Ishikawa (cell line): ENCODE measurements at regions not wholly inside any gene's neighbourhood (a gene's known extent, or its start where the extent isn't known, plus 50 kb on each side); places are given as distances from the start of the nearest gene placed in this dataset.

ENCODE experiments used
- CEBPB ChIP-seq: IDR thresholded peaks from 2 replicates; pipeline ENCODE4 v1.6.1; 2012
- EGR1 ChIP-seq: IDR thresholded peaks from 2 replicates; pipeline ENCODE4 v1.6.1; 2012
- EP300 ChIP-seq: IDR thresholded peaks from 2 replicates; pipeline ENCODE4 v1.6.1; 2012; ENCODE audit warnings: borderline replicate concordance
- FOXM1 ChIP-seq: IDR thresholded peaks from 2 replicates; pipeline ENCODE4 v1.6.1; 2012; ENCODE audit warnings: low read depth, borderline replicate concordance
- TAF1 ChIP-seq: IDR thresholded peaks from 2 replicates; pipeline ENCODE4 v1.6.1; 2012; ENCODE audit warnings: low read depth, mild to moderate bottlenecking
- TCF12 ChIP-seq: IDR thresholded peaks from 2 replicates; pipeline ENCODE4 v1.6.1; 2012; ENCODE audit warnings: low read depth
- USF1 ChIP-seq: IDR thresholded peaks from 2 replicates; pipeline ENCODE4 v1.6.1; 2012
- YY1 ChIP-seq: IDR thresholded peaks from 2 replicates; pipeline ENCODE4 v1.6.1; 2012; ENCODE audit warnings: low read depth

GRCh38 chr5:100641833-100642232, 106.7 kb downstream of the FAM174A start:
- no peak for TF ChIP-seq TAF1
- no peak for TF ChIP-seq USF1
- TF ChIP-seq FOXM1 = no peak
- no peak for TF ChIP-seq CEBPB
- no peak for TF ChIP-seq EGR1
- no peak for TF ChIP-seq EP300
- TF ChIP-seq TCF12 = no peak
- no peak for TF ChIP-seq YY1
